ENCODE measurements at regions not wholly inside any gene's neighbourhood (a gene's known extent, or its start where the extent isn't known, plus 50 kb on each side); places are given as distances from the start of the nearest gene placed in this dataset.

DNA sequence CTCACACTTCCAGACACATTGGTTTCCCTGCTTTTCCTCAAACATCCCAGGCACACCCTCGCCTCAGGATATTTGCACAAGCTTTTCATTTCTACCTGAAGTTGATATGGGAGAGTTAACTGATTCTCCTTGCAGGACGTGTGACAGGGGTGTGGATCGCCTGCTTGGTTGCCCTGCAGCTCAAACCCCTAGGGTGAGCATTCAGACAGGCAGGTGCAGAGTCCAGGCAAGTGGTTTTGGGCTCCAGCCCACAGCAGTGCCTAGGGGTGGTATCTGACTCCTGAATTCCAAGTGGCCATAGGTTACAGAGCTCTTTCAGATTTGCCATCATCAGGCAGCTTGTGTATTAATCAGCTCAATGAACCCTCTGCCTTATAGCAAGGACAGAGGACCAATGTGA lies 1104.2 kb upstream of the IGFBP7 start:
- no peak overlapping the region for H3K9ac ChIP-seq (ENCODE audit: control insufficient read depth, insufficient read depth, low read length)
- no peak for DNase-seq (ENCODE audit: low read depth, low spot score)
- ATAC-seq = no peak
- intact Hi-C loops (cut with micrococcal nuclease; ENCODE audit: unreplicated experiment) = no loop called here
- no TSS peak for BruUV-seq (replicated peaks)
- FAIRE-seq = no peak
- WGBS (ENCODE audit: insufficient coverage, insufficient replicate concordance, low lambda C conversion rate, missing lambda C conversion rate) = 3% methylated on average over 3 of the region's 3 CpGs
- SMC1A ChIA-PET (ENCODE audit: uncharacterized antibody, unreplicated experiment) = interaction anchor here (1.5 kb wide), 1 partner anchor 12 kb away, joined by 4 read pairs; no protein-coding TSS in a partner anchor
- H3K4me2 ChIP-seq (ENCODE audit: control insufficient read depth, insufficient read depth) = no peak overlapping the region
- no peaks in the 10 kb centered on the region for H4K20me1 ChIP-seq (ENCODE audit: control insufficient read depth, insufficient read depth)
- H3K27ac ChIP-seq (ENCODE audit: control insufficient read depth, insufficient read depth) = no peak overlapping the region
- no peaks in the 10 kb centered on the region for H3K9me3 ChIP-seq (replicated peaks; ENCODE audit: control insufficient read depth, insufficient read depth, low read length)
- RAD21 ChIA-PET (ENCODE audit: unreplicated experiment) = no interaction called here
- in situ Hi-C loops (cut with MboI) = no loop called here
- H3K4me1 ChIP-seq (ENCODE audit: control insufficient read depth, insufficient read depth, low read length) = no peaks in the 10 kb centered on the region
- no peak overlapping the region for H3K4me3 ChIP-seq
- CTCF ChIA-PET = no interaction called here
- H2AFZ ChIP-seq (ENCODE audit: control insufficient read depth, low read depth, low read length) = no peak overlapping the region
- no peaks in the 10 kb centered on the region for H3K36me3 ChIP-seq (ENCODE audit: control insufficient read depth in 2 of 2, insufficient read depth in 2 of 2, low read length in 1 of 2)
- no peaks in the 10 kb centered on the region for H3K27me3 ChIP-seq (replicated peaks in 1 of 2; ENCODE audit: control insufficient read depth in 2 of 2, insufficient read depth in 2 of 2, low read length in 1 of 2)
- no peaks in the 10 kb centered on the region for H3K79me2 ChIP-seq (ENCODE audit: control insufficient read depth, insufficient read depth, low read length)
- POLR2A ChIA-PET = no interaction called here
- TF ChIP-seq ZBTB4 (CRISPR knock-in tag; IDR thresholded peaks at IDR 0.05) = no peak
- TF ChIP-seq CBX5 (IDR thresholded peaks at IDR 0.05; ENCODE audit: low read depth) = no peak
- TF ChIP-seq SIN3A (IDR thresholded peaks at IDR 0.05; ENCODE audit: low read depth, low read length) = no peak
- TF ChIP-seq SMARCA5 (IDR thresholded peaks at IDR 0.05) = no peak
- TF ChIP-seq CEBPZ (IDR thresholded peaks at IDR 0.05; ENCODE audit: low read depth, low read length) = no peak
- TF ChIP-seq, protein P1, sequence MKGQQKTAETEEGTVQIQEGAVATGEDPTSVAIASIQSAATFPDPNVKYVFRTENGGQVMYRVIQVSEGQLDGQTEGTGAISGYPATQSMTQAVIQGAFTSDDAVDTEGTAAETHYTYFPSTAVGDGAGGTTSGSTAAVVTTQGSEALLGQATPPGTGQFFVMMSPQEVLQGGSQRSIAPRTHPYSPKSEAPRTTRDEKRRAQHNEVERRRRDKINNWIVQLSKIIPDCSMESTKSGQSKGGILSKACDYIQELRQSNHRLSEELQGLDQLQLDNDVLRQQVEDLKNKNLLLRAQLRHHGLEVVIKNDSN (IDR thresholded peaks at IDR 0.05; ENCODE audit: borderline replicate concordance, extremely low read length, insufficient read depth, low read depth, low read length) = no peak
- no peak for TF ChIP-seq HSF1 (IDR thresholded peaks at IDR 0.05; ENCODE audit: low read depth, low read length)
- TF ChIP-seq CHD4 (IDR thresholded peaks at IDR 0.05) = no peak
- no peak for TF ChIP-seq ZNF24 (IDR thresholded peaks at IDR 0.05)
- TF ChIP-seq, protein P2, sequence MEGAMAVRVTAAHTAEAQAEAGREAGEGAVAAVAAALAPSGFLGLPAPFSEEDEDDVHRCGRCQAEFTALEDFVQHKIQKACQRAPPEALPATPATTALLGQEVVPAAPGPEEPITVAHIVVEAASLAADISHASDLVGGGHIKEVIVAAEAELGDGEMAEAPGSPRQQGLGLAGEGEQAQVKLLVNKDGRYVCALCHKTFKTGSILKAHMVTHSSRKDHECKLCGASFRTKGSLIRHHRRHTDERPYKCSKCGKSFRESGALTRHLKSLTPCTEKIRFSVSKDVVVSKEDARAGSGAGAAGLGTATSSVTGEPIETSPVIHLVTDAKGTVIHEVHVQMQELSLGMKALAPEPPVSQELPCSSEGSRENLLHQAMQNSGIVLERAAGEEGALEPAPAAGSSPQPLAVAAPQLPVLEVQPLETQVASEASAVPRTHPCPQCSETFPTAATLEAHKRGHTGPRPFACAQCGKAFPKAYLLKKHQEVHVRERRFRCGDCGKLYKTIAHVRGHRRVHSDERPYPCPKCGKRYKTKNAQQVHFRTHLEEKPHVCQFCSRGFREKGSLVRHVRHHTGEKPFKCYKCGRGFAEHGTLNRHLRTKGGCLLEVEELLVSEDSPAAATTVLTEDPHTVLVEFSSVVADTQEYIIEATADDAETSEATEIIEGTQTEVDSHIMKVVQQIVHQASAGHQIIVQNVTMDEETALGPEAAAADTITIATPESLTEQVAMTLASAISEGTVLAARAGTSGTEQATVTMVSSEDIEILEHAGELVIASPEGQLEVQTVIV (IDR thresholded peaks at IDR 0.05; ENCODE audit: borderline replicate concordance, partially characterized antibody) = no peak
- TF ChIP-seq FOXM1 (IDR thresholded peaks at IDR 0.05; ENCODE audit: low read depth, low read length) = no peak
- TF ChIP-seq PKNOX1 (IDR thresholded peaks at IDR 0.05) = no peak

Measured in GM12878 (cell line).